ENCODE measurements at regions not wholly inside any gene's neighbourhood (a gene's known extent, or its start where the extent isn't known, plus 50 kb on each side); places are given as distances from the start of the nearest gene placed in this dataset.

GRCh38 chr6:100177956-100178355, 183.9 kb upstream of the MCHR2 start:
- no peak for DNase-seq (ENCODE audit: low read depth)

DNA sequence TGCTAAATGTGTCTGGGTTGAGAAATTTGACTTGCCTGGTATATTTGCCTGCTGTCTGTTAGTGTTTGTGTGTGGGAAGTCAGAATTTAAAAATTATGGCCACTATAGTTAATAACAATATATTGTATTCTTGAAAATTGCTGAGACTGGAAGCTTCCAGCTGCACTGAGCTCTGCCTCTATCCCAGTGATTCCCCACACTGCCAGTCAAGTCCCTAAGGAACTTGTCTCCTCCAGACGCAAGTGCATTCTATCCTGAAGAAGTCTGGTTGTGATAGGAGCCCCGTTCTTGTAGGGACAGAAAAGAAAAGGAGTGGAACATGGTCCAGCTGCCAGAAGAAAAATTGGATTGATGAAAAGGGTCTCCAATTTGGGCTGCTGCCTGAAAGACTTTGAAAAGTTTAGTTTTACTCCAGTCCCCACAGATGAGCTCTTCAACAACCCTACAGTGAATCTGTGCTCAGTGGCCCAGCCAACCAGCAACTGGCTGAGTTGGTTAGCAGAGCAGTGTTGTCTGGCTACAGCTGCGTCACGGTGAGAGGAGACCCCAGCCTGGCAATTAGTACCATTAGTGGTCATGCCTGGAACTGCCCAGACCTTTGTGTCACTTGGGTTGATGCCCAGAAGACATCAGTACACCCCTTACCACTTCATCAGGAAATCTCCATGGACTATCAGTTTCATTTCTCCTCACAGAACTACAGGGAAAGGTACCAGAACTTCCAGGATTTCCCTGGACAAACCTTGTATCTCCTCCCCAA, 183.1 kb upstream of the MCHR2 start:
- DNase-seq (ENCODE audit: low read depth), result no peak

DNA sequence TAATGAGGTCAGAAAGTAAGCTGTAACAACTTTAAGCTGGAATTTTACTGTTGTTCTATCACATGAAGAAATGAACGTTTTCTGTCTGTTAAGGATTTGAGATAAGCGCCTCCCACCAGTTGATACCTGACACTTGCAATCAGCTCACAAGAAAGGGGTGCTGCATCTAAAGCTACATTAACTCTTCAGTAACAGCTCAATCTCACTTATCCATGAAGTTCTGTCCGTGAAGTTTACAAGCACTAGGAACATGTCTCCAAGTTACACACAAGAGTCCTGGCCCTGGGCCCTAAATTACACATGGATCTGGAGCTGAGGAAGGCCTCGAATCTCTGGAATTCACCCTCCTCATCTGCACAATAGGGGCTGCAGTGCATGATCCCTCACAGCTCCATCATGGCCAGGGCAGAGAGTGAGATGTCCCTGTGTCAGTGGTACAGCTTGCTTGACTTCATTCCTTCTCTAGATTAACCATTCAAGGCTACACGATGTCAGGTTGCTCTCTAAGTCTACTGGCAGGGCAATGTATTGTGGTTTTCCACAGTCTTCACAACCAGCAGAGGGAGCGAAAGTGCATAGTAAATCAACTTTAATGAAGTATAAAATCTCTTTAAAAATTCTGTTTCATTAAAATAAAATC, 182.4 kb upstream of the MCHR2 start:
- DNase-seq (ENCODE audit: low read depth), result no peak

DNA sequence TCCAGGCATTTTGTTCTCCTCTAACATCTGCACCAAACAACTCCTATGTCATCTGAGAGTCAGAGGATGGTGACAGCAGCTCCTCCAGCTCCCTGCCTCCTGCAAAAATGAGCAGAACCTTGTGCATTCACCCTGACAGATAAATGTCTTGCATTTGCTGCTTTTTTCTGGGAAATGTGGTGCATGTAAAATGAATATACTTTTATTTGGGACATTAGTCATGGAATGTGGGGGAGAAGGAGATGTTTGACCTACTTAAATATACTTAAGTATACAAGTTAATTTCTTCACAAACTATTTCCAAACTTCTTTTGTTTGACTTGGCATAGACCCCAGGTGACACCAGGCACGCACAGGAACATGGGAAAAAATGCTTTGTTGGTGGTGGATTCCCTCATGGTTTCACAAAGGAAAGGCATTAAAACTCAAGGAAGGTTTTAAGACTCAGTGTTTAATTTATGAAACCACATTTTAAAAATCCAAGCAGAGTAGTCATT, 181.8 kb upstream of the MCHR2 start:
- no peak for DNase-seq (ENCODE audit: low read depth)

GRCh38 chr6:100173211-100173610, 179.2 kb upstream of the MCHR2 start:
- DNase-seq (ENCODE audit: low read depth), result no peak

DNA sequence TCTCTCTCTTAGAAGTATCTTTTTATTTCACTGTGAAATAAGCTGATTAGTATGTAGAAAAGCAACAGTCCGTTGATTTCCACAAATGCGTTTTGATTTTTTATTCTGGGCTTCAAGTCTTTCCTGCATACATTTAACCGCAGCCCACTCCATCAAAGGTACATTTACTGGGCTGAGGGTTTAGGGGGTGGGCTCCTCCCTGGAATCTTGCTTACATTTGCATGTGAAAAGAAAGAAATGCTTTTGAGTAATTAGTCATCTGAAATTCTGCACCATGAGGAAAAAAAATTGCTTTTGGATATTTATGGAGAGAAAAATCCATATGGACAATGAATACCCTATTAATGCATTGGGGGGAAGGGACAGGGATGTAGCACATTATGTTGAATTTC, 178.3 kb upstream of the MCHR2 start:
- no peak for DNase-seq (ENCODE audit: low read depth)

DNA sequence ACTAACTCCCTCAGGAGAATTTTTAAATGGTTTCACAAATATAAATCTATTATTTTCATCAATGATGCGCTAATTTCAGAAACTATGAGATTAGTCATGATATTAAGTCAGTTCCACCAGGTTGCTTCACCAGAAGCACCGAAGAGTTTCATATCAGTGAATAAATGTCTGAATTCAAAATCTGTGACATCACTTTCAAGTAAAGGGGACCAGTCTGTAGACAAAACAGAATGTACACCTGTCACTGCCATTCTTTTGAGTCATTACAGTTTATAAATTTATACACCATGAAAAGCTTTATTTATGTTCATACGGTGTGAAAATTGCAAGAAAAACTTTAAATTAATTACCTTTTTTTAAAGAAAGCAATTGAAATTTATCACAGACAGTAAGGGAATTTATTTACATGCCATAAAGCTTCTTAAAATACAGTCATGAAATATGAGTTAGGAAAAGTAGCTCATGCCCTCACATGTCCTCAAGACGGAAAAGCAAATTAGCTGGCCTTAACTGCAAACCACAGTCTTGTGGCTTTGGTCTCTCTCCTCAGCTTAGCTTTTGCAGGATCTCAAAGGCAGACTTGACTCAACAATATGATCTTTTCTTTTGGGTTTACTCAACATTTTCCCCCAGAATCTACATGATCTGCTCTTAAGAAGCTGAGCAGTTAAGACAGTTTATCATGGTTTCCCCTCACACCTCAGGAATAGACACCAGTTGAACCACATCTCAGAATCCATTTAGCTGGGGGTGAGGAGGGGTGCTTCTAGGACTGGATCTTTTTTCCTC, 177.7 kb upstream of the MCHR2 start:
- DNase-seq (ENCODE audit: low read depth), result no peak

DNA sequence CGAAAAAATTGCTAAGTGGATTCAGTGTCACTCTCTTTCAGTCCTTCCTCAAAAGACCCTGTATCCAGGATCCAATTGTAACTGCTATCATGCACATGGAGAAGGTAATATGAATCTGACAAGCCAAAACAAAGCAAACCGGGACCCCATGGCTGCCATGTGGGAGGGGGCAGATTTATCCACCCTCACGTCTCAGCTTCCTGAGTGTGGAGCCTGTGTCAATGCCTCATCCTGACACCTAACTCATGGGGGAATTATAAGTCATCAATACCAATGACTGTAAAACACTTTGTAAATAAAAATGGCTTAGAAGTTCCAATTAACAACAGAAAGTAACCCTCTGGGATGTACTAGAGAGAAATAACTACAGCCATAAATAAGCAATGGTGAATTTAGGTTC, 174.1 kb upstream of the MCHR2 start:
- no peak for DNase-seq (ENCODE audit: low read depth)

GRCh38 chr6:100167585-100167984, 173.6 kb upstream of the MCHR2 start:
- DNase-seq (ENCODE audit: low read depth), result no peak

GRCh38 chr6:100166956-100167355, 172.9 kb upstream of the MCHR2 start:
- DNase-seq (ENCODE audit: low read depth), result no peak

- no peak for DNase-seq (ENCODE audit: low read depth)
Measured at GRCh38 chr6:100165442-100165841, 171.4 kb upstream of the MCHR2 start.

GRCh38 chr6:100163035-100163434, 169.0 kb upstream of the MCHR2 start:
- DNase-seq (ENCODE audit: low read depth), result no peak

- no peak for DNase-seq (ENCODE audit: low read depth)
Measured at GRCh38 chr6:100161782-100162365, 167.9 kb upstream of the MCHR2 start.

- DNase-seq (ENCODE audit: low read depth), result no peak
Measured at GRCh38 chr6:100160930-100161329, 166.9 kb upstream of the MCHR2 start.

- no peak for DNase-seq (ENCODE audit: low read depth)
Measured at GRCh38 chr6:100155141-100155540, 161.1 kb upstream of the MCHR2 start.

- DNase-seq (ENCODE audit: low read depth), result no peak
Measured at GRCh38 chr6:100153636-100154275, 159.7 kb upstream of the MCHR2 start.

DNA sequence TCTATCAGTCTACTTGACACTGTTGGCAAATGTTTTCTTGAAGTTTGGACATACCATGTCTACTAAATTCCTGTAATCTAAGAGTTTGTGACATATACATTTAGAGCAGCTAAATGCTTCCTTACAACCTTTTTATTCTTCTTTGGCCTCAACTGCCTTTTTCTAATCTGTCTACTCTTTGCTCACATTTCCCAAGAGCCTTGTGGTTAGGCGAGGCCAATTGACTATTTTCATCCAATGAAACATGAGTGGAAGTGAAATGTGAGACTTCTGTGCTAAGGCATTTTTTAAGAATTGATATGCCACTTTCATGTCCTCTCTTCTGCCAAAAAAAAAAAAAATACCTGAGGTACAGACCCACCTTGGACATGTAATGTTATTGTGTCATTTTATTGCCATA, 158.2 kb upstream of the MCHR2 start:
- DNase-seq (ENCODE audit: low read depth), result no peak

GRCh38 chr6:100144991-100145390, 151.0 kb upstream of the MCHR2 start:
- no peak for DNase-seq (ENCODE audit: low read depth)

- DNase-seq (ENCODE audit: low read depth), result no peak
Measured at GRCh38 chr6:100138346-100139022, 144.5 kb upstream of the MCHR2 start.

- DNase-seq (ENCODE audit: low read depth), result no peak
Measured at GRCh38 chr6:100137759-100138158, 143.7 kb upstream of the MCHR2 start.

GRCh38 chr6:100136590-100136989, 142.6 kb upstream of the MCHR2 start:
- DNase-seq (ENCODE audit: low read depth), result no peak
